GM21723 (cell line): ENCODE measurements at regions not wholly inside any gene's neighbourhood (a gene's known extent, or its start where the extent isn't known, plus 50 kb on each side); places are given as distances from the start of the nearest gene placed in this dataset.
"Not testable (repeated sequence)": the region's sequence is repeated elsewhere in the genome, so short reads cannot be mapped to it uniquely, and the experiment has no call there.

Experiments
- ATAC-seq: cut with Tn5 transposase; IDR thresholded peaks from one replicate; pipeline ENCODE4 v1.9.1; 2021; ENCODE audit warnings: mild to moderate bottlenecking, moderate library complexity; ENCODE audit not compliant: unreplicated experiment

GRCh38 chr17:71779482-71779881, 341.3 kb upstream of the SOX9 start:
- ATAC-seq: no peak

- ATAC-seq: no peak
These were observed 340.2 kb upstream of the SOX9 start for GRCh38 chr17:71780596-71780995.

GRCh38 chr17:71782021-71782420, 338.8 kb upstream of the SOX9 start:
- ATAC-seq: not testable (repeated sequence)

- ATAC-seq: no peak
These were observed 330.0 kb upstream of the SOX9 start for GRCh38 chr17:71790791-71791190.

- no peak for ATAC-seq
These were observed 329.5 kb upstream of the SOX9 start for GRCh38 chr17:71791311-71791710.

- no peak for ATAC-seq
These were observed 327.9 kb upstream of the SOX9 start for GRCh38 chr17:71792966-71793365.

- no peak for ATAC-seq
These were observed 327.3 kb upstream of the SOX9 start for GRCh38 chr17:71793518-71793917.

- no peak for ATAC-seq
These were observed 322.1 kb upstream of the SOX9 start for GRCh38 chr17:71798701-71799100.

- ATAC-seq: no peak
These were observed 321.2 kb upstream of the SOX9 start for GRCh38 chr17:71799657-71800056.

GRCh38 chr17:71801301-71801700, 319.5 kb upstream of the SOX9 start:
- ATAC-seq: no peak

- ATAC-seq: no peak
These were observed 318.2 kb upstream of the SOX9 start for GRCh38 chr17:71802663-71803062.

GRCh38 chr17:71803656-71804284, 317.1 kb upstream of the SOX9 start:
- ATAC-seq: no peak

- no peak for ATAC-seq
These were observed 311.3 kb upstream of the SOX9 start for GRCh38 chr17:71809537-71809936.

- ATAC-seq: not testable (repeated sequence)
These were observed 307.0 kb upstream of the SOX9 start for GRCh38 chr17:71813861-71814260.

- ATAC-seq: no peak
These were observed 299.3 kb upstream of the SOX9 start for GRCh38 chr17:71821511-71821910.

GRCh38 chr17:71824671-71825070, 296.1 kb upstream of the SOX9 start:
- ATAC-seq: no peak

- ATAC-seq: no peak
These were observed 295.1 kb upstream of the SOX9 start for GRCh38 chr17:71825687-71826086.

GRCh38 chr17:71828182-71828596, 292.6 kb upstream of the SOX9 start:
- ATAC-seq: no peak

GRCh38 chr17:71830866-71831265, 290.0 kb upstream of the SOX9 start:
- no peak for ATAC-seq

GRCh38 chr17:71842986-71843385, 277.8 kb upstream of the SOX9 start:
- no peak for ATAC-seq

GRCh38 chr17:71845337-71845736, 275.5 kb upstream of the SOX9 start:
- no peak for ATAC-seq

- ATAC-seq: no peak
These were observed 274.2 kb upstream of the SOX9 start for GRCh38 chr17:71846561-71847110.
